C4-2B (cell line): ENCODE measurements at regions not wholly inside any gene's neighbourhood (a gene's known extent, or its start where the extent isn't known, plus 50 kb on each side); places are given as distances from the start of the nearest gene placed in this dataset.

ENCODE experiments used
- H3K27ac ChIP-seq: fragments of 450-650 bp; 2 replicates; pipeline ENCODE4 v1.5.1; 2017
- ZFX ChIP-seq: fragments of 450-650 bp; IDR thresholded peaks from 2 replicates; pipeline ENCODE4 v1.6.1; 2017
- TF ChIP-seq, protein P1 (sequence below): fragments of 450-650 bp; conservative IDR thresholded peaks from 2 replicates; pipeline ENCODE4 v1.5.1; 2017; ENCODE audit warnings: mild to moderate bottlenecking

GRCh38 chr15:97012986-97013385 lies 682.5 kb downstream of the NR2F2 start:
- H3K27ac ChIP-seq, result no peak overlapping the region
- no peak for TF ChIP-seq ZFX
- TF ChIP-seq, protein P1, sequence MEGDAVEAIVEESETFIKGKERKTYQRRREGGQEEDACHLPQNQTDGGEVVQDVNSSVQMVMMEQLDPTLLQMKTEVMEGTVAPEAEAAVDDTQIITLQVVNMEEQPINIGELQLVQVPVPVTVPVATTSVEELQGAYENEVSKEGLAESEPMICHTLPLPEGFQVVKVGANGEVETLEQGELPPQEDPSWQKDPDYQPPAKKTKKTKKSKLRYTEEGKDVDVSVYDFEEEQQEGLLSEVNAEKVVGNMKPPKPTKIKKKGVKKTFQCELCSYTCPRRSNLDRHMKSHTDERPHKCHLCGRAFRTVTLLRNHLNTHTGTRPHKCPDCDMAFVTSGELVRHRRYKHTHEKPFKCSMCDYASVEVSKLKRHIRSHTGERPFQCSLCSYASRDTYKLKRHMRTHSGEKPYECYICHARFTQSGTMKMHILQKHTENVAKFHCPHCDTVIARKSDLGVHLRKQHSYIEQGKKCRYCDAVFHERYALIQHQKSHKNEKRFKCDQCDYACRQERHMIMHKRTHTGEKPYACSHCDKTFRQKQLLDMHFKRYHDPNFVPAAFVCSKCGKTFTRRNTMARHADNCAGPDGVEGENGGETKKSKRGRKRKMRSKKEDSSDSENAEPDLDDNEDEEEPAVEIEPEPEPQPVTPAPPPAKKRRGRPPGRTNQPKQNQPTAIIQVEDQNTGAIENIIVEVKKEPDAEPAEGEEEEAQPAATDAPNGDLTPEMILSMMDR, result no peak

DNA sequence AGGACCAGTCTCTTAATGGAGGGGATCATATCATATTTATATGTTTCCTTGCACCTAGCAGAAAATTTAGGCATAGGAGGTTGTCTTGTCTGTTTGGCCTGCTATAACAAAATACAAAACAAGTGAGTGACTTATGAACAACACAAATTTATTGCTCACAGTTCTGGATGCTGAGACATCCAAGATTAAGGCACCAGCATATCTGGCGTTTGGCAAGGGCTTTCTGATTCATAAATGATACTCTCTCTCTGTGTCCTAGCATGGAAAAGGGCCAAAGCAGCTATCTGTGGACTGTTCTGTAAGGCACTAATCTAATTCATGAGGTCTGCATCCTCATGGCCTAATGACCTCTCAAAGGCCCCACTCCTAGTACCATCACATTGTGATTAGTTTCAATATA lies 683.0 kb downstream of the NR2F2 start:
- H3K27ac ChIP-seq, result no peak overlapping the region
- TF ChIP-seq, protein P1, result no peak
- no peak for TF ChIP-seq ZFX

- TF ChIP-seq, protein P1, result no peak
- no peak for TF ChIP-seq ZFX
- no peak overlapping the region for H3K27ac ChIP-seq
These were observed 683.5 kb downstream of the NR2F2 start for GRCh38 chr15:97014001-97014400.

DNA sequence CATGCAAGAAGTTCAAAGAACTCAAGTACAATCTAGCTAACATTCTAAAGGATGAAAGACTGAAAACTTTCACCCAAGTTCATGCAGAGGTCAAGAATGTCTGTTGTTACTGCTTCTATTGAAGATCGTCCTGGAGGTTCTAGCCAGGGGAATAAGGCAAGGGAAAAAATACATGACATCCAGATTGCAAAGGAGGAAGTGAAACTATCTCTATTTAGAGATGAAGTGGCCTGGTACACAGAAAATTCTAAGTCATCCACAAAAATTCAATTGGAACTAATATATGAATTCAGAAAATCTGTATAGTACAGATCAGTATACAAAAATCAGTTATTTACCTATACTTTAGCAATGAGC lies 693.0 kb downstream of the NR2F2 start:
- no peak for TF ChIP-seq ZFX
- TF ChIP-seq, protein P1, result no peak
- H3K27ac ChIP-seq, result no peak overlapping the region

DNA sequence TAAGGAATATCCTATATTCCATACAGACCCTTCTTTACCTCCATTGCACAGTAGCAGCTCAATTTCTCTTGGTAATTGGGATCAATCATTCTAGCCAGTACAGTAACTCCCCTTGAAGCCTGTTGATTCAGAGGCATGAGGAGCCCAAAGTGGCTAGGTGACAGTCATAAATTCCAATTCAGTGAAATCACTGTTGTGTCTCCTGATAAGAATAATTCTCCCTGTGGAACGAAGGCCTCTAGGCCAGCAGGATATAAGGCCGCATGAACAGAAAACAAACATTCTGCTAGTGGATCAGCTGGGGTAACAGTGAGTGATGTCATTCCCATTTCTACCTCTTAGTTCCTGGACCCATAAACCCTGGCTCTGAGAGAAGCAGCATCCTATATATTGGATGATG lies 696.3 kb downstream of the NR2F2 start:
- TF ChIP-seq, protein P1, result no peak
- no peak overlapping the region for H3K27ac ChIP-seq

GRCh38 chr15:97027772-97028171 lies 697.3 kb downstream of the NR2F2 start:
- H3K27ac ChIP-seq, result no peak overlapping the region
- TF ChIP-seq, protein P1, result no peak
- TF ChIP-seq ZFX, result no peak

- TF ChIP-seq ZFX, result no peak
- TF ChIP-seq, protein P1, result peak; percentile 36
- no peak overlapping the region for H3K27ac ChIP-seq
These were observed 699.8 kb downstream of the NR2F2 start for GRCh38 chr15:97030251-97030650.
